NCI-H1694 treated with DMSO at 0.1 percent for 48 hours (cell line): ENCODE measurements at regions not wholly inside any gene's neighbourhood (a gene's known extent, or its start where the extent isn't known, plus 50 kb on each side); places are given as distances from the start of the nearest gene placed in this dataset.

Experiments used
- DNase-seq: peaks from one replicate; lab custom pipeline; 2025; lab: John Stamatoyannopoulos, UW

- no peak for DNase-seq
Observed at GRCh38 chr9:108645520-108645919, 210.3 kb downstream of the ACTL7B start.

- no peak for DNase-seq
Observed at GRCh38 chr9:108643731-108644510, 211.9 kb downstream of the ACTL7B start.

- DNase-seq = no peak
Observed at GRCh38 chr9:108642871-108643270, 212.9 kb downstream of the ACTL7B start.

GRCh38 chr9:108640230-108640629 is 215.6 kb downstream of the ACTL7B start:
- no peak for DNase-seq

GRCh38 chr9:108639696-108640095 is 216.1 kb downstream of the ACTL7B start:
- DNase-seq = no peak

- DNase-seq = no peak
Observed at GRCh38 chr9:108639091-108639490, 216.7 kb downstream of the ACTL7B start.

- no peak for DNase-seq
Observed at GRCh38 chr9:108637340-108637739, 218.4 kb downstream of the ACTL7B start.

- no peak for DNase-seq
Observed at GRCh38 chr9:108636013-108636412, 219.8 kb downstream of the ACTL7B start.

GRCh38 chr9:108634672-108635462 is 220.9 kb downstream of the ACTL7B start:
- no peak for DNase-seq

- peak; percentile 23 for DNase-seq
Observed at GRCh38 chr9:108634204-108634603, 221.6 kb downstream of the ACTL7B start.

- DNase-seq = no peak
Observed at GRCh38 chr9:108631496-108632285, 224.1 kb downstream of the ACTL7B start.

GRCh38 chr9:108628316-108628715 is 227.5 kb downstream of the ACTL7B start:
- no peak for DNase-seq

- no peak for DNase-seq
Observed at GRCh38 chr9:108626743-108627142, 229.0 kb downstream of the ACTL7B start.

- no peak for DNase-seq
Observed at GRCh38 chr9:108621991-108622855, 233.6 kb downstream of the ACTL7B start.

GRCh38 chr9:108620767-108621166 is 235.0 kb downstream of the ACTL7B start:
- no peak for DNase-seq

- no peak for DNase-seq
Observed at GRCh38 chr9:108618906-108619550, 236.8 kb downstream of the ACTL7B start.

GRCh38 chr9:108617676-108618075 is 238.1 kb downstream of the ACTL7B start:
- no peak for DNase-seq

GRCh38 chr9:108615152-108615551 is 240.6 kb downstream of the ACTL7B start:
- DNase-seq = no peak

- DNase-seq = no peak
Observed at GRCh38 chr9:108612513-108612912, 243.3 kb downstream of the ACTL7B start.

GRCh38 chr9:108609897-108610253 is 245.9 kb downstream of the ACTL7B start:
- no peak for DNase-seq
